GM23338 (cell line): ENCODE measurements at regions not wholly inside any gene's neighbourhood (a gene's known extent, or its start where the extent isn't known, plus 50 kb on each side); places are given as distances from the start of the nearest gene placed in this dataset.
A peak's percentile ranks its signal among the peaks of the same experiment; 100 is the strongest.

Source experiments
- ATAC-seq: fragments of 200-7000 bp; cut with Tn5 transposase; 3 replicates; pipeline ENCODE4 v1.9.1; 2020
- DNase-seq: peaks from one replicate; pipeline ENCODE4 v3.0.0-alpha.2; 2015; ENCODE audit warnings: low spot score
- H2AFZ ChIP-seq: fragments of 200-600 bp; sonication (generic); 2 replicates; pipeline ENCODE4 v1.8.0; 2016; ENCODE audit warnings: antibody characterized with exemption, mild to moderate bottlenecking, moderate library complexity
- H3F3A ChIP-seq: fragments of 200-600 bp; sonication (generic); replicated peaks from 2 replicates; pipeline ENCODE4 v1.8.0; 2017; ENCODE audit warnings: antibody characterized with exemption, mixed run types, low read depth
- H3K27ac ChIP-seq: fragments of 200-600 bp; sonication (generic); 2 replicates; pipeline ENCODE4 v1.6.1; 2016; ENCODE audit warnings: low read depth
- H3K27me3 ChIP-seq: fragments of 200-600 bp; sonication (generic); 2 replicates; pipeline ENCODE4 v1.8.0; 2016; ENCODE audit warnings: mild to moderate bottlenecking, mixed run types, moderate library complexity; ENCODE audit not compliant: insufficient read depth
- H3K36me3 ChIP-seq: fragments of 200-600 bp; sonication (generic); 2 replicates; pipeline ENCODE4 v1.8.0; 2016; ENCODE audit warnings: mild to moderate bottlenecking; ENCODE audit not compliant: insufficient read depth
- H3K4me1 ChIP-seq: fragments of 200-600 bp; sonication (generic); 2 replicates; pipeline ENCODE4 v1.8.0; 2016; ENCODE audit warnings: mild to moderate bottlenecking, moderate library complexity; ENCODE audit not compliant: insufficient read depth
- H3K4me2 ChIP-seq: fragments of 200-600 bp; sonication (generic); 2 replicates; pipeline ENCODE4 v1.7.1; 2017; ENCODE audit warnings: mixed run types
- H3K4me3 ChIP-seq: fragments of 200-600 bp; sonication (generic); 2 replicates; pipeline ENCODE4 v1.6.1; 2016; ENCODE audit warnings: mixed run types
- H3K79me2 ChIP-seq: fragments of 200-600 bp; sonication (generic); replicated peaks from 2 replicates; pipeline ENCODE4 v1.8.0; 2017; ENCODE audit warnings: mild to moderate bottlenecking; ENCODE audit not compliant: insufficient read depth
- H3K9me2 ChIP-seq: fragments of 200-600 bp; sonication (generic); 2 replicates; pipeline ENCODE4 v1.8.0; 2017; ENCODE audit not compliant: insufficient read depth
- H4K20me1 ChIP-seq: fragments of 200-600 bp; sonication (generic); replicated peaks from 2 replicates; pipeline ENCODE4 v1.8.0; 2017; ENCODE audit warnings: mild to moderate bottlenecking; ENCODE audit not compliant: insufficient read depth
- H3K27ac Mint-ChIP-seq: 2 replicates; pipeline ENCODE4 v1.8.0; 2020; ENCODE audit warnings: inconsistent platforms, mild to moderate bottlenecking, moderate library complexity, mixed read lengths
- H3K27me3 Mint-ChIP-seq: 3 replicates; pipeline ENCODE4 v1.8.0; 2022; ENCODE audit warnings: low read depth, mild to moderate bottlenecking, moderate library complexity, mixed read lengths, inconsistent platforms; ENCODE audit not compliant: insufficient read depth, poor library complexity
- H3K36me3 Mint-ChIP-seq: 3 replicates; pipeline ENCODE4 v1.8.0; 2021; ENCODE audit warnings: low read depth, mild to moderate bottlenecking, inconsistent platforms, moderate library complexity, mixed read lengths
- H3K4me1 Mint-ChIP-seq: 3 replicates; pipeline ENCODE4 v1.8.0; 2020; ENCODE audit warnings: mild to moderate bottlenecking, inconsistent platforms, mixed read lengths
- H3K4me3 Mint-ChIP-seq: 3 replicates; pipeline ENCODE4 v1.8.0; 2021; ENCODE audit warnings: moderate library complexity, mild to moderate bottlenecking, inconsistent platforms, mixed read lengths
- H3K9me3 Mint-ChIP-seq: 3 replicates; pipeline ENCODE4 v1.8.0; 2020; ENCODE audit warnings: moderate library complexity, mild to moderate bottlenecking, inconsistent platforms, mixed read lengths
- CREB1 ChIP-seq: fragments of 250-450 bp; sonication (Bioruptor Pico); IDR thresholded peaks from 2 replicates; pipeline ENCODE4 v1.5.0; 2020; ENCODE audit warnings: low read depth, mild to moderate bottlenecking, moderate library complexity
- ETS1 ChIP-seq: IDR thresholded peaks from 2 replicates; pipeline ENCODE4 v1.6.1; 2016; ENCODE audit warnings: antibody characterized with exemption
- EZH2 ChIP-seq: fragments of 200-600 bp; sonication (generic); IDR thresholded peaks from one replicate; pipeline ENCODE4 v1.8.0; 2017; ENCODE audit warnings: antibody characterized with exemption, mild to moderate bottlenecking, low read depth; ENCODE audit not compliant: unreplicated experiment
- EZH2phosphoT487 ChIP-seq: fragments of 200-600 bp; sonication (generic); IDR thresholded peaks from one replicate; pipeline ENCODE4 v1.8.1; 2018; ENCODE audit warnings: antibody characterized with exemption; ENCODE audit not compliant: unreplicated experiment
- JUNB ChIP-seq: IDR thresholded peaks from one replicate; pipeline ENCODE4 v1.6.1; 2016; ENCODE audit warnings: antibody characterized with exemption; ENCODE audit not compliant: unreplicated experiment
- NANOG ChIP-seq: IDR thresholded peaks from 2 replicates; pipeline ENCODE4 v1.6.1; 2016; ENCODE audit warnings: antibody characterized with exemption, borderline replicate concordance
- POLR2AphosphoS5 ChIP-seq: IDR thresholded peaks from 2 replicates; pipeline ENCODE4 v1.6.1; 2016; ENCODE audit warnings: antibody characterized with exemption, low read depth
- REST ChIP-seq: IDR thresholded peaks from one replicate; pipeline ENCODE4 v1.6.1; 2018; ENCODE audit warnings: antibody characterized with exemption; ENCODE audit not compliant: unreplicated experiment
- STAT1 ChIP-seq: IDR thresholded peaks from one replicate; pipeline ENCODE4 v1.6.1; 2016; ENCODE audit warnings: antibody characterized with exemption; ENCODE audit not compliant: unreplicated experiment
- ZNF331 ChIP-seq: fragments of 250-450 bp; sonication (Bioruptor Pico); IDR thresholded peaks from 2 replicates; pipeline ENCODE4 v1.5.0; 2020; ENCODE audit warnings: low read depth, mild to moderate bottlenecking, moderate library complexity
- ZNF462 ChIP-seq: fragments of 250-450 bp; sonication (Bioruptor Pico); IDR thresholded peaks from 2 replicates; pipeline ENCODE4 v1.5.0; 2020; ENCODE audit warnings: mild to moderate bottlenecking, moderate library complexity

- TF ChIP-seq ZNF462 (CRISPR knock-in tag) (no peak), ZNF331 (no peak), NANOG (no peak), POLR2AphosphoS5 (no peak)
Observed at GRCh38 chr4:108382751-108383150, 214.0 kb upstream of the LEF1 start (continued).

GRCh38 chr4:108378164-108378563, 209.4 kb upstream of the LEF1 start:
- H3K36me3 ChIP-seq: no peaks in the 10 kb centered on the region

More at GRCh38 chr4:108378164-108378563, 209.4 kb upstream of the LEF1 start:
- Mint-ChIP-seq H3K27ac (no peak overlapping the region), H3K4me1 (peaks cover 10% of the 10 kb centered on the region; the same call in 2 of the 3 replicates), H3K36me3 (no peaks in the 10 kb centered on the region), H3K27me3 (no peaks in the 10 kb centered on the region), H3K4me3 (no peak overlapping the region), H3K9me3 (no peaks in the 10 kb centered on the region)
- no peak for TF ChIP-seq CREB1 (CRISPR knock-in tag)
- no peak for TF ChIP-seq JUNB
- TF ChIP-seq STAT1: no peak
- no peak for TF ChIP-seq EZH2phosphoT487
- TF ChIP-seq REST: no peak
- TF ChIP-seq NANOG: no peak
- no peak for TF ChIP-seq ETS1
- TF ChIP-seq EZH2: no peak
- Histone ChIP-seq H3K4me3 (no peak overlapping the region), H3K4me1 (0 out of 2 replicates have a peak, but pooled peaks cover 6% of the 10 kb centered on the region), H3K27me3 (no peaks in the 10 kb centered on the region), H3K9me2 (no peaks in the 10 kb centered on the region), H3K27ac (no peak overlapping the region), H3F3A (no peaks in the 10 kb centered on the region), H2AFZ (0 out of 2 replicates have a peak overlapping the region, but pooled peaks have one; percentile 38), H3K79me2 (no peaks in the 10 kb centered on the region), H3K4me2 (no peak overlapping the region), H4K20me1 (no peaks in the 10 kb centered on the region)
- DNase-seq (no peak), ATAC-seq (peak; percentile 51)
